NCI-H345 treated with DMSO at 0.1 percent for 48 hours (cell line): ENCODE measurements at regions not wholly inside any gene's neighbourhood (a gene's known extent, or its start where the extent isn't known, plus 50 kb on each side); places are given as distances from the start of the nearest gene placed in this dataset.

ENCODE experiments used
- DNase-seq: peaks from one replicate; lab custom pipeline; 2025; ENCODE audit not compliant: unreplicated experiment; lab: John Stamatoyannopoulos, UW

- peak; percentile 21 for DNase-seq
Measured at GRCh38 chr10:25113191-25114035, 61.4 kb upstream of the GPR158 start.

- DNase-seq: no peak
Measured at GRCh38 chr10:25114036-25114411, 60.8 kb upstream of the GPR158 start.

DNA sequence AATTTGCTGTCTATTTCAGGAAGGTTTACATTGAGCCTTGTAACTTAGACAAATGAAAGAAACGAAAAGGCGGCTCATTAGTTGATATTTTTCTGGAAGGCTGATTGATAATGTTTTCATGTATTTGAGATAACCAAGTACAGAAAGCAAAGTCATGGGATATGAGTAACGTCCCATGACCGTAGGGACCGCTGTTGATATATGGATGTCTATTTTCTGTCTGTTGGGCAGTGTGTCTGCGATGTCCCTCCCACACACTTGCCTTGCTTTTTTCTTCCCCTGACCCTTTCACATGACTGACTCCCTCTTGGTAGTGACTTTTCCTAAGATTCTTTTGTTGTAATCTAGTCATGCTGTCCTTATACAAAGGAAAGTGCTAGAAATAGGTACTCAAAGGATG lies 57.0 kb upstream of the GPR158 start:
- DNase-seq: no peak

DNA sequence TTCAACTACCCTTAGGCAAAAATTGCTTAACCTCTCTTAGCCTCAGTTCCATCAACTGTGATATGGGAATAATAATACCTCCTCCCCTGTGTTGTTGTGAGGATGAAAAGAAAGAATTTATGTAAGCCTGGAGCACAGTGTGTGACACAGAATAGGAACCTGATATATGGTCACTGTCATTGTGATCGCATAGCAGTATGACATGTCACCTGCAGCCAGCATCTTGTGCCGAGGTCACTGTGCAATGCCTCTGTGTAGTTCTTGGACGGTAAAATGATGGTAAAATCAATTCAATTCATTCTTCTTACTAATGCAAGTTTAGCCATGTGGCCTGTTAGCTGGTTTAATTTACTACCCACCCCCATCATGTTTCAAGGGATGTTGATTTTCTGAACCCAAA lies 54.6 kb upstream of the GPR158 start:
- no peak for DNase-seq
